Upper lobe of left lung (tissue), 6 donors: ENCODE measurements at regions not wholly inside any gene's neighbourhood (a gene's known extent, or its start where the extent isn't known, plus 50 kb on each side); places are given as distances from the start of the nearest gene placed in this dataset.

Experiments used
- ATAC-seq, 2 donors: fragments of 200-7000 bp; cut with Tn5 transposase; one replicate each; pipeline ENCODE4 v1.9.1; 2022; ENCODE audit warnings: mild to moderate bottlenecking in 2 of 2, moderate library complexity in 2 of 2; ENCODE audit not compliant: low FRiP score in 2 of 2
- DNase-seq, 2 donors: peaks; one replicate each; pipeline ENCODE4 v3.0.0-alpha.2; 2019 to 2020
- H3K27ac ChIP-seq, 4 donors: fragments of 200-600 bp; sonication (generic); one replicate each; pipeline ENCODE4 v1.5.1; 2016 to 2019
- H3K27me3 ChIP-seq, 4 donors: fragments of 200-600 bp; sonication (generic); one replicate each; pipeline ENCODE4 v1.5.1; 2017 to 2019
- H3K36me3 ChIP-seq, 4 donors: fragments of 200-600 bp; sonication (generic); one replicate each; pipeline ENCODE4 v1.5.1; 2016 to 2019
- H3K4me1 ChIP-seq, 4 donors: fragments of 200-600 bp; sonication (generic); one replicate each; pipeline ENCODE4 v1.5.1; 2018 to 2019
- H3K4me3 ChIP-seq, 4 donors: fragments of 200-600 bp; sonication (generic); one replicate each; pipeline ENCODE4 v1.5.1; 2017 to 2019; ENCODE audit warnings: mild to moderate bottlenecking in 2 of 4, moderate library complexity in 1 of 4
- H3K9me3 ChIP-seq, 4 donors: fragments of 200-600 bp; sonication (generic); one replicate each; pipeline ENCODE4 v1.5.1; 2018 to 2019
- EP300 ChIP-seq, 4 donors: sonication (generic); formaldehyde crosslinking; IDR thresholded peaks; one replicate each; pipeline ENCODE4 v1.5.1; 2017; ENCODE audit warnings: antibody characterized with exemption in 4 of 4, control low read depth in 2 of 4
- POLR2A ChIP-seq, 4 donors: fragments of 450-650 bp; IDR thresholded peaks; one replicate each; pipeline ENCODE4 v1.5.1; 2016 to 2017; ENCODE audit warnings: antibody characterized with exemption in 4 of 4, mild to moderate bottlenecking in 2 of 4
- POLR2AphosphoS5 ChIP-seq, 2 donors: sonication (generic); formaldehyde crosslinking; IDR thresholded peaks; one replicate each; pipeline ENCODE4 v1.5.1; 2017; ENCODE audit warnings: antibody characterized with exemption in 2 of 2
- WGBS, 2 donors: methylation state at CpG; one replicate each; pipeline ENCODE4 v1.1.5; 2017 to 2018; 5-methylcytosine and 5-hydroxymethylcytosine counted together
- TF ChIP-seq, protein P1 (sequence below), 6 experiments: fragments of 450-650 bp in 4 of 6; fragments of 200-600 bp in 2 of 6; sonication (generic) in 2 of 6; IDR thresholded peaks; one replicate each; pipeline ENCODE4 v1.5.1; 2016 to 2019; ENCODE audit warnings: antibody characterized with exemption in 6 of 6
- donor health status: DM: no; HTN: no; CAD: no; lungs with moderate emphysema.
- donor health status: DM: no; HTN: yes; CAD: no; lungs with severe emphysema.

DNA sequence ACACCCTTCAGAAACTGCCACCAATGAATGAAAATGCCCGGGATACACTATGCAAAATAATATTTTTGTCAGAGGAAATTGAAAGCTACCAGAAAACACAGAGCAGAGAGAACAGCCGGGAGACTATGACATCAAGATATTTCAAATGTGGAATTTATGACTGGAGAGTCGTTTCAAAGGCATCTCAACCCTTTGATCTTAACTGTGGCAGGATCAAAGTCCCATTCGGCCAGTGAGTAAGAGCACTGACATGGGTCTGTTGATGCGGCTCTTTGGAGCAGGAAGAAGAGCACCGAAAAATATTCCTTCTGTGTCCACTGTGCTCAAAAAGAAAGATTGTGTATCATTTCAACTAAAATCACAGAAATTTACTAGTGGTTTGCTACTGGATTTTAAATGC, 201.9 kb downstream of the RFC3 start:
- no peak overlapping the region for H3K4me3 ChIP-seq
- no peaks in the 10 kb centered on the region for H3K4me1 ChIP-seq
- no peak for TF ChIP-seq POLR2A (IDR thresholded peaks at IDR 0.05)
- no peak for TF ChIP-seq POLR2AphosphoS5 (IDR thresholded peaks at IDR 0.05)
- TF ChIP-seq EP300 (IDR thresholded peaks at IDR 0.05) = no peak
- TF ChIP-seq, protein P1, sequence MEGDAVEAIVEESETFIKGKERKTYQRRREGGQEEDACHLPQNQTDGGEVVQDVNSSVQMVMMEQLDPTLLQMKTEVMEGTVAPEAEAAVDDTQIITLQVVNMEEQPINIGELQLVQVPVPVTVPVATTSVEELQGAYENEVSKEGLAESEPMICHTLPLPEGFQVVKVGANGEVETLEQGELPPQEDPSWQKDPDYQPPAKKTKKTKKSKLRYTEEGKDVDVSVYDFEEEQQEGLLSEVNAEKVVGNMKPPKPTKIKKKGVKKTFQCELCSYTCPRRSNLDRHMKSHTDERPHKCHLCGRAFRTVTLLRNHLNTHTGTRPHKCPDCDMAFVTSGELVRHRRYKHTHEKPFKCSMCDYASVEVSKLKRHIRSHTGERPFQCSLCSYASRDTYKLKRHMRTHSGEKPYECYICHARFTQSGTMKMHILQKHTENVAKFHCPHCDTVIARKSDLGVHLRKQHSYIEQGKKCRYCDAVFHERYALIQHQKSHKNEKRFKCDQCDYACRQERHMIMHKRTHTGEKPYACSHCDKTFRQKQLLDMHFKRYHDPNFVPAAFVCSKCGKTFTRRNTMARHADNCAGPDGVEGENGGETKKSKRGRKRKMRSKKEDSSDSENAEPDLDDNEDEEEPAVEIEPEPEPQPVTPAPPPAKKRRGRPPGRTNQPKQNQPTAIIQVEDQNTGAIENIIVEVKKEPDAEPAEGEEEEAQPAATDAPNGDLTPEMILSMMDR (IDR thresholded peaks at IDR 0.05) = no peak
- no peaks in the 10 kb centered on the region for H3K9me3 ChIP-seq
- 54 to 56% methylated on average over 6 of the region's 6 CpGs for whole genome bisulfite sequencing, 2 donors
- H3K36me3 ChIP-seq = no peaks in the 10 kb centered on the region
- ATAC-seq (no peak), DNase-seq (no peak)
- no peaks in the 10 kb centered on the region for H3K27me3 ChIP-seq
- H3K27ac ChIP-seq = no peak overlapping the region

DNA sequence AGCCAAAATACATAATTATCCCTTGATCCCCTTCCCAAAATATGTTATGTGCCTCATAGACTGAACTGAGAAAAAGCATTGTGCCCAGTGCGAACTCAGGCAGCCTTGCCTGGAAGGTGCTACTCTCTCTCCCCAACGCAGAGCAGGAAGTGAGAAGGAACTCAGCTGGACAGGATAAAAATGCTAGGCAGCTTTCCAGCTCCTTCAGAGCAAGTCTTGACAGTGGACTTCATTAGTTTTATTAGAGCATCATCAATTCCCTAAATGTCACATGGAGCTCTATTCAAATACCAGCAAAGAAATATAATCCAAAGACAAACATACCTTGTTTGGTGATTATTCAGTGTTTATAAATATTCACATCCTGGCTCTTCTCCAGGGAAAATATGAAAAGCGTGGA, 202.4 kb downstream of the RFC3 start:
- ATAC-seq = no peak
- H3K4me3 ChIP-seq = no peak overlapping the region
- H3K36me3 ChIP-seq = no peaks in the 10 kb centered on the region
- no peak for DNase-seq
- no peak for TF ChIP-seq POLR2AphosphoS5 (IDR thresholded peaks at IDR 0.05)
- no peak for TF ChIP-seq POLR2A (IDR thresholded peaks at IDR 0.05)
- TF ChIP-seq, protein P1 (IDR thresholded peaks at IDR 0.05) = no peak
- no peak for TF ChIP-seq EP300 (IDR thresholded peaks at IDR 0.05)
- WGBS, 2 donors = 65 to 75% methylated on average over 3 of the region's 3 CpGs
- no peaks in the 10 kb centered on the region for H3K9me3 ChIP-seq
- H3K27ac ChIP-seq = no peak overlapping the region
- H3K4me1 ChIP-seq = no peaks in the 10 kb centered on the region
- H3K27me3 ChIP-seq = no peaks in the 10 kb centered on the region

DNA sequence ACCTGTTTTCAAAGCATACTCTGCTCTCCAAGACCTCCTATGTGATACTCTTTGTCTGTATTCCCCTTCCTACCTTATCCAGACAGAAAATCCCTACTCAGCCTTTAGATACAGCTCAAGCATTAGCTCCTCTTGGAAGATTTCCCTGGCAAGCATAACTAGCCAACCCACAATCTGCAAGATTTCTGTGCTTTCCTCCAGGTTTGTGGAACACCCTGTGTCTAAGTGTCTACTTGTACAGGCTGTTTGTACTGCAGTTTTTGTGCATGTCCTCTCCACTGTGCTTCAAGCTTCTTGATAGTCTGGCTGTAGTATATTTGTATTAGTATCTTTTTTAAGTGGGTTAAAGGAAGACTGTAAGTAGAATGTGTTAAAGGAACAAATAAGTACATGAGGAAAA, 203.7 kb downstream of the RFC3 start:
- ATAC-seq = no peak
- Histone ChIP-seq H3K27ac (no peak overlapping the region), H3K4me3 (no peak overlapping the region), H3K4me1 (no peaks in the 10 kb centered on the region), H3K27me3 (no peaks in the 10 kb centered on the region), H3K9me3 (no peaks in the 10 kb centered on the region), H3K36me3 (no peaks in the 10 kb centered on the region)
- no peak for DNase-seq
- TF ChIP-seq EP300 (IDR thresholded peaks at IDR 0.05) (no peak), POLR2AphosphoS5 (IDR thresholded peaks at IDR 0.05) (no peak), POLR2A (IDR thresholded peaks at IDR 0.05) (no peak)
- TF ChIP-seq, protein P1 (IDR thresholded peaks at IDR 0.05) = no peak

DNA sequence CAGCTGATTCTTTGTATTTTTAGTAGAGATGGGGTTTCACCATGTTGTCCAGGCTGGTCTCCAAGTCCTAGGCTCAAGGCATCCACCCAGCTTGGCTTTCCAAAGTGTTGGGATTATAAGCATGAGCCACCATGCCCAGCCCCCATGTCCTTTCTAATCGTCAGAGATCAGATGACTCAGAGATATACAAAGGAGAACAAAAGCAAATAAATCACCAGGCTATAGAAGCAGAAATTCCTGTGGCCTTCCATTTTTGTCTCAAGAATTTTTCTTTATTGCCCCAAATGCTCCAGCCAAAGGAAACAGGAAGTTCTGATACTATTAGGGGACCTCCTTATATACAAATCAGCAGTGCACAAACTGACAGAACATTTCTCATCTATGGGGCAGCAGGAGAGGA, 207.8 kb downstream of the RFC3 start:
- no peak for ATAC-seq
- no peak overlapping the region for H3K27ac ChIP-seq
- no peaks in the 10 kb centered on the region for H3K27me3 ChIP-seq
- H3K36me3 ChIP-seq = no peaks in the 10 kb centered on the region
- H3K9me3 ChIP-seq = peaks cover 0 to 3% (median 0%) of the 10 kb centered on the region in 4 donors
- 27 to 85% methylated on average over 1 of the region's 1 CpG for WGBS, 2 donors
- no peaks in the 10 kb centered on the region for H3K4me1 ChIP-seq
- DNase-seq = no peak
- H3K4me3 ChIP-seq = no peak overlapping the region
- TF ChIP-seq POLR2A (IDR thresholded peaks at IDR 0.05) (no peak), POLR2AphosphoS5 (IDR thresholded peaks at IDR 0.05) (no peak), EP300 (IDR thresholded peaks at IDR 0.05) (no peak)
- TF ChIP-seq, protein P1 (IDR thresholded peaks at IDR 0.05) = no peak

DNA sequence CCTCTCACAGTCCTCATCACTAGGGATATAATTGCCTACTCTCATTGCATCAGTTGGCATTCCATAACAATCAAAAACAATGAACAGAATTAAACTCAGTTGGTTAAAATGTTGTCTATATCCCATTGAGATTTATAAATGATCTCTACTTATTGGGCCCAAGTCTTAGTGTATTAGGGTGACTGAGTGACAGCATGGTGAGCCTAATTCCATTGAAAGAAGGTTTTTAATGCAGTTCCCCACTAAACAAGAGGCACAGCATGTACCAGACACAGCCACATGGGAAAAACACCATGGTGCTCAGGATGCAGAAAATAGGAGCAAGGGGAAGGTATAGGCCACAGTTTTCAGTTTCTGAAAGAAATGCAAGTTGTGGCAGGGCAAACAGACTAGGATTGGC, 208.4 kb downstream of the RFC3 start:
- no peak for TF ChIP-seq EP300 (IDR thresholded peaks at IDR 0.05)
- no peak for TF ChIP-seq POLR2AphosphoS5 (IDR thresholded peaks at IDR 0.05)
- no peak for TF ChIP-seq POLR2A (IDR thresholded peaks at IDR 0.05)
- TF ChIP-seq, protein P1 (IDR thresholded peaks at IDR 0.05) = no peak
- no peak for ATAC-seq
- Histone ChIP-seq H3K4me3 (no peak overlapping the region), H3K9me3 (peaks cover 0 to 3% (median 0%) of the 10 kb centered on the region in 4 donors), H3K4me1 (no peaks in the 10 kb centered on the region), H3K36me3 (no peaks in the 10 kb centered on the region), H3K27me3 (no peaks in the 10 kb centered on the region), H3K27ac (no peak overlapping the region)
- no peak for DNase-seq
